AG10803 (cell line): ENCODE measurements at regions not wholly inside any gene's neighbourhood (a gene's known extent, or its start where the extent isn't known, plus 50 kb on each side); places are given as distances from the start of the nearest gene placed in this dataset.

Experiments
- DNase-seq: peaks from one replicate; pipeline ENCODE4 v3.0.0; 2010; ENCODE audit warnings: low read depth
- H3K4me3 ChIP-seq: 2 replicates; pipeline ENCODE4 v1.5.1; 2011; ENCODE audit warnings: mild to moderate bottlenecking, low read length, control low read depth
- TF ChIP-seq, protein P1 (sequence below): conservative IDR thresholded peaks from 2 replicates; pipeline ENCODE4 v1.5.1; 2011; ENCODE audit warnings: mild to moderate bottlenecking, low read length, control low read depth, inconsistent platforms

DNA sequence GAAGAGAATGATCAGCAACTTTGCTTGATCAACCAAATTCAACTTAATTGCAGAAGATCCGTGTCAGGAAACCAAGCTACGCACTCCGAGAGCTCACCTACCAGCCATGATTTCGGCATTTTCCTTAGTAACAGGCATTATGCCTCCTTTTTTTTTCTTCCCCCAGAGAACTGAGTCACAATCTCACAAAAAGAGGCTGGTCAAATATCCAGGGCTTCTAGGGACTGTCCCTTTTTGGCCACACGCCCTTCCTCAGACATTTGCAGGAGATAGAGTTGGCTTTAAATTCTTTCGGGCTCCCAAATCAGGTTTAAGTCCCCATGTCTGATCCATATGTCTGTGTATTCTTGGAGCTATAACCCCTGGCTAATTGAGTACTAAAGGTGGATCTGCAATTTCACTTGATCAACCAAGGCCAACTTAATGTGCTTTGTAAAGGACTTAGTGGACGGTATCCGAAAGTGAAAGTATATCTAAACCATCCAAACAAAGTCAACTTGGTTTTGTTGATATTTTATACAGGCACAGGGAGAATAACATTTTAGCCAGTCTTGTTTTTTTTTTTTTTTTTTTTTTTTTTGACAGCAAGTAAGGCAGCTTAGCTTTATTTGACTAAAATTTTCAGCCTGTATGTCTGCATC lies 100.8 kb upstream of the TBCA start:
- TF ChIP-seq, protein P1, sequence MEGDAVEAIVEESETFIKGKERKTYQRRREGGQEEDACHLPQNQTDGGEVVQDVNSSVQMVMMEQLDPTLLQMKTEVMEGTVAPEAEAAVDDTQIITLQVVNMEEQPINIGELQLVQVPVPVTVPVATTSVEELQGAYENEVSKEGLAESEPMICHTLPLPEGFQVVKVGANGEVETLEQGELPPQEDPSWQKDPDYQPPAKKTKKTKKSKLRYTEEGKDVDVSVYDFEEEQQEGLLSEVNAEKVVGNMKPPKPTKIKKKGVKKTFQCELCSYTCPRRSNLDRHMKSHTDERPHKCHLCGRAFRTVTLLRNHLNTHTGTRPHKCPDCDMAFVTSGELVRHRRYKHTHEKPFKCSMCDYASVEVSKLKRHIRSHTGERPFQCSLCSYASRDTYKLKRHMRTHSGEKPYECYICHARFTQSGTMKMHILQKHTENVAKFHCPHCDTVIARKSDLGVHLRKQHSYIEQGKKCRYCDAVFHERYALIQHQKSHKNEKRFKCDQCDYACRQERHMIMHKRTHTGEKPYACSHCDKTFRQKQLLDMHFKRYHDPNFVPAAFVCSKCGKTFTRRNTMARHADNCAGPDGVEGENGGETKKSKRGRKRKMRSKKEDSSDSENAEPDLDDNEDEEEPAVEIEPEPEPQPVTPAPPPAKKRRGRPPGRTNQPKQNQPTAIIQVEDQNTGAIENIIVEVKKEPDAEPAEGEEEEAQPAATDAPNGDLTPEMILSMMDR: no peak
- DNase-seq: no peak
- no peak overlapping the region for H3K4me3 ChIP-seq

DNA sequence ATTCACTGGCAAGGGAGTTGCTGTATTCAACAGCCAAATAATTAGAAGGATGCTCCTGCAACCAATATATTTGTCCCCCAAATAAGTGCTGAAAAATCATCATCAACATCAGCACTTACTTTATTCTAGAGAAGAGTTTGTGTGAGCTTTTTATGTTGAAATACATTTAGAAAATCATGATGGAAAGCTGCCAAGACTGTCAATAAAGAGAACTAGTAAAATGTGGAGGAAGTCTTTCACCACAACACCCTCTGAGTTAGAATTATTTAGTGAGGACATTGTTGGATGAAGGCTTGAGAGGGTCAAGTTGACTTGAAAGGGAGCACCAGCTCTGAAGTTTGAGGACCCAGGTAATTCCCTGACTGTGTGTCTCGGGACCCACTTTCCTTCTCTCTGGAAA lies 100.2 kb upstream of the TBCA start:
- DNase-seq: no peak
- TF ChIP-seq, protein P1: no peak

DNA sequence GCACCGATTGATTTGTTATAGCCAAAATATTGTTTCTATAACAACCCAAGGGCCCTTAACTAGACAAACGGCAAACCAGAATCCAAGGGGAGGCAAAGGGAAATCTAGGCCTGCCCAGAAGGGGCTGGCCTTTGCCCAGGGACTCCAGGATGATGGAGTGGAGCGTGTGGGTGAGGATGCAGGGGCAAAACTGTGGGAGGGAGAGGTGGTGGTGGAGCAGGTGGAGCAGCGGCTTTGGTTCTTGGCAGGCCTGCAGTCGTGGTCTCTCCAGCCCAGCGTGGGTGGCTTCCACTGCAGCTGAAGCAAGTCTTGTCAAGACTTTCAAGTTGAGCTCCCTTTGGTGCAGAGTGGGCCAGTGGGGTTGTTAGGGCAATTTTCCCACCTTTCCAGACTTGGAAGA lies 98.6 kb upstream of the TBCA start:
- no peak overlapping the region for H3K4me3 ChIP-seq
- DNase-seq: no peak
- TF ChIP-seq, protein P1: no peak

More for the DNA sequence above, 100.2 kb upstream of the TBCA start:
- no peak overlapping the region for H3K4me3 ChIP-seq

DNA sequence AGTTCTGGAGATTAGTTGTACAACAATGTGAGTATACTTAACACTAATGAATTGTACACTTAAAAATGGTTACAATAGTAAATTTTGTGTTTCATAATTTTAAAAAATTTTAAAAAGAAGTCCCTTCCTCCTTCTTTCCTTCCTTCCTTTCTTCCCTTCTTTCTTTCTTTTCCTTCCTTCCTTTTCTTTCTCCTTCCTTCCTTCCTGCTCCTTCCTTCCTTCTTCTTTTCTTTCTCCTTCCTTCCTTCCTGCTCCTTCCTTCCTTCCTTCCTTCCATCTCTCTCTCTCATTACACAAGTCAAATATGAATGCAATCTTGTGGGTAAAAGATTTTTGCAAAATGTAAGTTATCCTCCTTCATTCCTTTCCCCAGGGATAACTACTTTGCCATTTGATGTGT lies 97.1 kb upstream of the TBCA start:
- TF ChIP-seq, protein P1: no peak
- no peak overlapping the region for H3K4me3 ChIP-seq

DNA sequence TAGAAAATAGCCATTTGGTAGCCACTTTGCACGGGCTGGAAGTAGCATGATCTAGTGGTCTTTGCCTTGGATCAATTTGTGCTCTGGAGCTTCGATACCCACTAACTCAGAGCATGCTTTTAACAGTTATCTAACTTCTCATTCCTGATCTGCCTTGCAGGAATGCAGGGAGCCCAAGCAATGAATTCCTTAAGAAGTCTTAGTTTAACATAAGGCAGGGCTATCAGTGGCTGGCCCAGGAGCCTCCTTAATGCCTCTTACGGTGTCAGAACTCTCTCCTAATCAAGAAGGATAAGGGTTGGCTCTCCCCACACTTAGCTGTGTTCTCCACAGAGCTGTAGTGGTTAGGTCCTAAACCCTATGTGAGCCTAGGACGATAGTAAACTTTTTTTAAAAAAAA lies 95.8 kb upstream of the TBCA start:
- H3K4me3 ChIP-seq: no peak overlapping the region
- TF ChIP-seq, protein P1: no peak
- DNase-seq: no peak

More for the DNA sequence above, 97.1 kb upstream of the TBCA start:
- no peak for DNase-seq

DNA sequence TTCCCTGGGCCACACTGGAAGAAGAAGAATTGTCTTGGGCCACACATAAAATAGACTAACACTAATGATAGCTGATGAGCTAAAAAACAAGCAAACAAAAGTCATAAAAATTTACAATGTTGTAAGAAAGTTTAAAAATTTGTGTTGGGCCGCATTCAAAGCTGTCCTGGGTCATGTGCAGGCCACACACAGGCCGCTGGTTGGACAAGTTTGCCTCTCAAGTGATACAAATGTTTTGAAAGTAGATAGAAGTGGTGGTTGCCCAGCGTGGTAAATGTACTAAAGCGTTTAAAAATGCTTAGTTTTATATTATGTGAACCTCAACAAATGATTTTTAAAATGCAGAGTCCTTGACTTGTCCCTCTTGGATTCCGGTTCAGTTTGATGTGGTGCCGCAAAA lies 94.9 kb upstream of the TBCA start:
- TF ChIP-seq, protein P1: no peak
- H3K4me3 ChIP-seq: no peak overlapping the region
- DNase-seq: no peak

DNA sequence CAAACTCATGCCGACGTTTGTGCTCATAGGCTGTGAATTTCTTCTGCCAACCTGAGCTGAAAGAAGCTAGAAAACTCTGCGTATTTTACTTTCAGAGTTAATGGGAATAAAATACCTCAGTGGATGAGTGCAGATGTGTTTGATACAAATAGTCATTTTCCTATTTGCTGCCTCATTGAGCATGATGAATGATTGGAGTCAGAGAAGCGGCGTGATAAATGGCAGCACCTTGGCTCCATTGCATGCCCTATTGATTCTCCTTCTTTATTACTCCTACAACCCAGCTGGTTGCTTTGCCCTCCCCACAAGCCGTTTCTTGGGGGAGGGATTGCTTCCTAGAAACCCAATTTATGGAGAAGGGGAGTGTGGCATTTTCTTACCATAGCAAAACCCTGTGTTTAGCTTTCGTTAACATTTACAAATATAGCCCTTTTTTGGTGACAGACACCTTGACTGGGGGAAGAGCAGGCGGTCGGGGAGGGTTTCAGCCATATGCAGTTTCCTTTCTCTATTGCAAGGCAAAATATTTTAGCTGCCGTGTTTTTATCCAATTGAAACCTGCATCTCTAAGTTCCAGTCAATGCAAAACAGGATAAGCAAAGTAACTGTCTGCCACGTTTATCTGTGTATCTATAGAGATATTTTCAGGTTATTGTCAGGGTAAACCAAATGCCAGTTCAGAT lies 93.1 kb upstream of the TBCA start:
- no peak overlapping the region for H3K4me3 ChIP-seq
- TF ChIP-seq, protein P1: no peak
- DNase-seq: no peak
